ENCODE measurements at regions not wholly inside any gene's neighbourhood (a gene's known extent, or its start where the extent isn't known, plus 50 kb on each side); places are given as distances from the start of the nearest gene placed in this dataset.

DNA sequence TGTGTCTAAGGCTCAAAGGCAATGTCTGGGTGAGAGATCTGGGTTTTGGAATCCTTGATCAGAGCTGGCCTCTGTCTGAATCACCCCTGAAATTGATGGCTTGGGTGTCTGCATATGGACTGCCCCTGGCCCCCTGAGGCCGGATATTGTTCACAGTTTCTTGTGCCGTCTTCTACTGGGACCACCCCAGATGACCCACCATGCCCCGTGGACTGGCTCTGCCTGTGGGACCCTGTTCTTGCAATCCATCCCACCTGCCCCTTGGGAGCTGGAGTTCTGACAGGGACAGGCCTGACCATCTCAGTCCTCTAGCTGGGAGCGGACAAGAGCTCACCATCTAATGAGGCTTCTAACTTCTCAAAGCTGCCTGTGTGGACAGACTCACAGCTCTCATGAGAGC is 119.9 kb downstream of the FAM43A start:
- TF ChIP-seq CTCF (tag by site-specific recombination; IDR thresholded peaks at IDR 0.05) (no peak), ZNF792 (tag by site-specific recombination; IDR thresholded peaks at IDR 0.05) (no peak), REST (tag by site-specific recombination; IDR thresholded peaks at IDR 0.05) (no peak), GLI2 (tag by site-specific recombination; IDR thresholded peaks at IDR 0.05; ENCODE audit: borderline replicate concordance, low read depth) (no peak), ZFP3 (tag by site-specific recombination; IDR thresholded peaks at IDR 0.05; ENCODE audit: low read depth) (no peak), ZEB2 (tag by site-specific recombination; IDR thresholded peaks at IDR 0.05) (no peak), ZNF600 (tag by site-specific recombination; IDR thresholded peaks at IDR 0.05) (no peak), ZBTB7A (tag by site-specific recombination; IDR thresholded peaks at IDR 0.05; ENCODE audit: low read depth) (no peak)
- TF ChIP-seq, protein P1, sequence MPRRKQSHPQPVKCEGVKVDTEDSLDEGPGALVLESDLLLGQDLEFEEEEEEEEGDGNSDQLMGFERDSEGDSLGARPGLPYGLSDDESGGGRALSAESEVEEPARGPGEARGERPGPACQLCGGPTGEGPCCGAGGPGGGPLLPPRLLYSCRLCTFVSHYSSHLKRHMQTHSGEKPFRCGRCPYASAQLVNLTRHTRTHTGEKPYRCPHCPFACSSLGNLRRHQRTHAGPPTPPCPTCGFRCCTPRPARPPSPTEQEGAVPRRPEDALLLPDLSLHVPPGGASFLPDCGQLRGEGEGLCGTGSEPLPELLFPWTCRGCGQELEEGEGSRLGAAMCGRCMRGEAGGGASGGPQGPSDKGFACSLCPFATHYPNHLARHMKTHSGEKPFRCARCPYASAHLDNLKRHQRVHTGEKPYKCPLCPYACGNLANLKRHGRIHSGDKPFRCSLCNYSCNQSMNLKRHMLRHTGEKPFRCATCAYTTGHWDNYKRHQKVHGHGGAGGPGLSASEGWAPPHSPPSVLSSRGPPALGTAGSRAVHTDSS (tag by site-specific recombination; IDR thresholded peaks at IDR 0.05), result no peak
